ENCODE measurements at regions not wholly inside any gene's neighbourhood (a gene's known extent, or its start where the extent isn't known, plus 50 kb on each side); places are given as distances from the start of the nearest gene placed in this dataset.

DNA sequence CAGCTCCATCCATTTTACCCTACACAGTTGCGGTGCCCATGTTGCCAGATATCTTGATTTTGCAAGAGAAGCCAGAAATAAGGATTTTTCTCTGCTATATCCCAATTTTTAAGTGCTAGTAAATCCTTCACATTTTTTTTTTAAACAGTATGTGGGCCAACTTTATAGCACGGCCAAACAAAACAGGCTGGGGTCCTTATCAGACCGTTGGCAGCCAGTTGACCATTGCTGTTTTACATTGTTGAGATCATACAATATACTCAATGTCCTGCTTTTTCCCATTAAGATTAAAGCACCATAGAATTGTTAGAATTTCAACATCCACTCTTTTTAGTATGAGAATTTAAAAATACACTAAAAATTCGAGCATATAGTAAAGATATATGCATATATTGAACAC lies 150.9 kb downstream of the SPCS3 start:
- no TSS peak for BruUV-seq (replicated peaks)
- ChIA-PET CTCF (no interaction called here), POLR2A (no interaction called here), RAD21 (ENCODE audit: low non-redundant PET in 1 of 2, low total read pairs in 2 of 2, uncharacterized antibody in 2 of 2, unreplicated experiment in 2 of 2) (no interaction called here)
- H2AFZ ChIP-seq (ENCODE audit: low read depth, low read length, poor library complexity, severe bottlenecking) = no peak overlapping the region
- H3K27me3 ChIP-seq (ENCODE audit: insufficient read depth, low read length) = no peaks in the 10 kb centered on the region
- no peaks in the 10 kb centered on the region for H4K20me1 ChIP-seq (ENCODE audit: insufficient read depth)
- no peaks in the 10 kb centered on the region for H3K4me1 ChIP-seq (ENCODE audit: control insufficient read depth in 1 of 2, insufficient read depth in 2 of 2, low read length in 2 of 2)
- H3K9me3 ChIP-seq (ENCODE audit: control insufficient read depth in 1 of 2, insufficient read depth in 1 of 2, low read depth in 1 of 2, low read length in 2 of 2) = no peaks in the 10 kb centered on the region; a peak in 1 of 4 replicates
- TF ChIP-seq EGR1 (IDR thresholded peaks at IDR 0.05; ENCODE audit: low read depth) (no peak), MAX (IDR thresholded peaks at IDR 0.05) (no peak), POLR2AphosphoS5 (IDR thresholded peaks at IDR 0.05; ENCODE audit: low read depth, low read length) (no peak), ZBTB33 (IDR thresholded peaks at IDR 0.05; ENCODE audit: extremely low read depth, insufficient replicate concordance, low read length) (no peak), EZH2phosphoT487 (IDR thresholded peaks at IDR 0.05; ENCODE audit: borderline replicate concordance) (no peak), FOSL1 (IDR thresholded peaks at IDR 0.05; ENCODE audit: low read depth) (no peak), SP1 (IDR thresholded peaks at IDR 0.05; ENCODE audit: low read depth) (no peak), POLR2A (IDR thresholded peaks at IDR 0.05; ENCODE audit: borderline replicate concordance, extremely low read depth, insufficient read depth, insufficient read length) (no peak), JUND (IDR thresholded peaks at IDR 0.05) (no peak), SRF (IDR thresholded peaks at IDR 0.05; ENCODE audit: low read depth) (no peak), SIN3A (IDR thresholded peaks at IDR 0.05; ENCODE audit: low read depth) (no peak), CBX3 (IDR thresholded peaks at IDR 0.05; ENCODE audit: low read depth) (no peak), ZFX (IDR thresholded peaks at IDR 0.05) (no peak), CEBPB (IDR thresholded peaks at IDR 0.05; ENCODE audit: low read depth) (no peak), ZNF274 (IDR thresholded peaks at IDR 0.05; ENCODE audit: low read depth, low read length) (no peak), EZH2 (IDR thresholded peaks at IDR 0.05) (no peak), TCF7L2 (IDR thresholded peaks at IDR 0.05; ENCODE audit: borderline replicate concordance, extremely low read depth, insufficient read depth, insufficient read length) (no peak), YY1 (IDR thresholded peaks at IDR 0.05; ENCODE audit: extremely low read depth, insufficient replicate concordance, low read depth, low read length) (no peak)
- TF ChIP-seq, protein P1, sequence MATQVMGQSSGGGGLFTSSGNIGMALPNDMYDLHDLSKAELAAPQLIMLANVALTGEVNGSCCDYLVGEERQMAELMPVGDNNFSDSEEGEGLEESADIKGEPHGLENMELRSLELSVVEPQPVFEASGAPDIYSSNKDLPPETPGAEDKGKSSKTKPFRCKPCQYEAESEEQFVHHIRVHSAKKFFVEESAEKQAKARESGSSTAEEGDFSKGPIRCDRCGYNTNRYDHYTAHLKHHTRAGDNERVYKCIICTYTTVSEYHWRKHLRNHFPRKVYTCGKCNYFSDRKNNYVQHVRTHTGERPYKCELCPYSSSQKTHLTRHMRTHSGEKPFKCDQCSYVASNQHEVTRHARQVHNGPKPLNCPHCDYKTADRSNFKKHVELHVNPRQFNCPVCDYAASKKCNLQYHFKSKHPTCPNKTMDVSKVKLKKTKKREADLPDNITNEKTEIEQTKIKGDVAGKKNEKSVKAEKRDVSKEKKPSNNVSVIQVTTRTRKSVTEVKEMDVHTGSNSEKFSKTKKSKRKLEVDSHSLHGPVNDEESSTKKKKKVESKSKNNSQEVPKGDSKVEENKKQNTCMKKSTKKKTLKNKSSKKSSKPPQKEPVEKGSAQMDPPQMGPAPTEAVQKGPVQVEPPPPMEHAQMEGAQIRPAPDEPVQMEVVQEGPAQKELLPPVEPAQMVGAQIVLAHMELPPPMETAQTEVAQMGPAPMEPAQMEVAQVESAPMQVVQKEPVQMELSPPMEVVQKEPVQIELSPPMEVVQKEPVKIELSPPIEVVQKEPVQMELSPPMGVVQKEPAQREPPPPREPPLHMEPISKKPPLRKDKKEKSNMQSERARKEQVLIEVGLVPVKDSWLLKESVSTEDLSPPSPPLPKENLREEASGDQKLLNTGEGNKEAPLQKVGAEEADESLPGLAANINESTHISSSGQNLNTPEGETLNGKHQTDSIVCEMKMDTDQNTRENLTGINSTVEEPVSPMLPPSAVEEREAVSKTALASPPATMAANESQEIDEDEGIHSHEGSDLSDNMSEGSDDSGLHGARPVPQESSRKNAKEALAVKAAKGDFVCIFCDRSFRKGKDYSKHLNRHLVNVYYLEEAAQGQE (IDR thresholded peaks at IDR 0.05; ENCODE audit: low read depth) = no peak
- H3K9me2 ChIP-seq (ENCODE audit: insufficient read depth) = no peaks in the 10 kb centered on the region; the same call in 1 of the 2 replicates
- ATAC-seq = no peak
- H3K9ac ChIP-seq (ENCODE audit: low read length) = no peak overlapping the region
- H3K27ac ChIP-seq (ENCODE audit: low read depth, low read length) = no peak overlapping the region
- intact Hi-C loops (cut with micrococcal nuclease) = no loop called here
- no peaks in the 10 kb centered on the region for H3K79me2 ChIP-seq (ENCODE audit: insufficient read depth, low read length)
- no peak overlapping the region for H3K4me3 ChIP-seq (replicated peaks in 1 of 2; ENCODE audit: low read depth in 1 of 2, low read length in 2 of 2)
- H3K4me2 ChIP-seq (ENCODE audit: low read length) = no peak overlapping the region
- no peak for DNase-seq (ENCODE audit: low read depth, low spot score)
- H3K36me3 ChIP-seq (ENCODE audit: control insufficient read depth in 1 of 2, insufficient read depth in 2 of 2, low read length in 2 of 2) = no peaks in the 10 kb centered on the region
